ENCODE measurements at regions not wholly inside any gene's neighbourhood (a gene's known extent, or its start where the extent isn't known, plus 50 kb on each side); places are given as distances from the start of the nearest gene placed in this dataset.

- no peak for DNase-seq
Observed at GRCh38 chr9:121569266-121569648, 69.6 kb upstream of the GGTA1 start.

GRCh38 chr9:121572581-121572980, 72.9 kb upstream of the GGTA1 start:
- DNase-seq = no peak

- DNase-seq = no peak
Observed at GRCh38 chr9:121573717-121574485, 74.3 kb upstream of the GGTA1 start.

- no peak for DNase-seq
Observed at GRCh38 chr9:121574774-121575519, 75.3 kb upstream of the GGTA1 start.

DNA sequence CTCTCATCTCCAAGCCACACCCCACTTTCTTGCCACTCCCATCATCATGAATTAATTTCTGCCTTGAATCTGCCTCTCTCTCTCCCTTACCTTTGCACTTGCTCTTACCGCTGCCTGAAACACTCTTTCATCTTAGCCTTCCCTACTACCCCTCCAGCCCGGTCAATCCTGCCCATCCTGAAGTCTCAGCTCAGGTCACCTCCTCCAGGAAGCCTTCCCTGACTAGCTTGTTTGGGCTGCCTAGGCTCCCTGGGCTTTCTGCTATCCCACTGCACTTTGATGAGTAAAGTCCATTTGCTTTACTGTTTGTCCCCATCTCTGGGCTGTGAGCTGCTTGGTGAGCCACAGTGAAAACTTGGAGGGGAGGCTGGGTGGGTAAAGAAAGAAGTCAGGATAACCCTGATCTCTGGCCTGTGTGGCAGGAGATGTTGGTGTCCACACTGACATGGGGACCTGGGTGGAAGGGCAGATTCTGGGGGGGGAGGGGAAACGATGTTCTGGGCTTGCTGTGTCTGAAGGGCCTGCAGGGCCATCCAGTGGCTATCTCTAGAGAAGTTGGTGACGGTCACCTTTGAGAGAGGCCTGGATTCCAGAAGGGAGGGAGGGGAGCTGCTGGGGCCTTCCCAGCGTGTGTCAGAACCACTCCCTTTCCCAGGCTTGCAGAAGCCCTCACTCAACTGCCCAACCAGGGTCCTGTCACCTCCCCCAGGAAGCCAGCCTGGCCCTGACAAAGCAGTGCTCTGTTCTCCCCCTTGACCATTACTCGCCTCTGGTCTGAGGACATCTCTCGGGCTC, 75.0 kb upstream of the DAB2IP start:
- no peak for DNase-seq

DNA sequence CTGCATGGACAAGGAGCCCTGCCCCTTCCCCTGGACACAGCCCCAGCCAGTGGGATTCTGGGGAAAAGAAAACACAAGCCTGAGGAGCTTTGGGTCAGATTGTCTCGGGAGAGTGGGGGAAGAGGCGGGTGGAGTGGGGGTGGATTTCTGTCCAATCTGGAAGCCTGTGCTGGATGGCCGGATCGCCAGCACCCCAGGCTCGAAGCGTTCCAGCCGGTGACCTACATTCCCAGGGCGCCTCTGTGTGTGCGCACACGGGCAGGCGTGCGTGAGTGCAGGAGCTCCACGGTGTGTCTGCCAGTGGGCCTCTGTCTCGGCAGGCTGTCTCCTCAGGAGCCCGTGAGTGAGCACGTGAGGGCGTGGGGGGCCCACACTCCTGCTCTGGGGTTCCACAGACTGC, 74.3 kb upstream of the DAB2IP start:
- DNase-seq = no peak

DNA sequence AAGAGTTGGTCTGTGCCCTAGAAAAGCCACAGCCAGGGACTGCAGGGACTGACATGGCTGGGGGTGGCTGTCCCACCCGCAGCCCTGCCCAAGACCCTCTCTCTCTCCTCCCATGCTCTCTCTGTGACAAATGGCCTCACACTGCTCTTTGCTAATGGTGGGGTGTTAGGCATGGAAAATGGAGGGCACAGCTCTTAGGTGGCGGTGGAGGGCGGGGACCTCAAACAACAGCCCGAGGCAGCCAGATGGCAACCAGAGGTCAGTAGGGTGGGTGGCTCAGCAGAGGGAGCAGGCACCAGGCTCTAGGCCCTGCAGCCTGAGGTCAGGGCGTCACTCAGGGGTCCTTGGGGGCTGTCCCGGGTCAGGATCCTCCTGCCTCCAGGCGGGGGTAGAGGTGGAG, 73.9 kb upstream of the DAB2IP start:
- DNase-seq = no peak

DNA sequence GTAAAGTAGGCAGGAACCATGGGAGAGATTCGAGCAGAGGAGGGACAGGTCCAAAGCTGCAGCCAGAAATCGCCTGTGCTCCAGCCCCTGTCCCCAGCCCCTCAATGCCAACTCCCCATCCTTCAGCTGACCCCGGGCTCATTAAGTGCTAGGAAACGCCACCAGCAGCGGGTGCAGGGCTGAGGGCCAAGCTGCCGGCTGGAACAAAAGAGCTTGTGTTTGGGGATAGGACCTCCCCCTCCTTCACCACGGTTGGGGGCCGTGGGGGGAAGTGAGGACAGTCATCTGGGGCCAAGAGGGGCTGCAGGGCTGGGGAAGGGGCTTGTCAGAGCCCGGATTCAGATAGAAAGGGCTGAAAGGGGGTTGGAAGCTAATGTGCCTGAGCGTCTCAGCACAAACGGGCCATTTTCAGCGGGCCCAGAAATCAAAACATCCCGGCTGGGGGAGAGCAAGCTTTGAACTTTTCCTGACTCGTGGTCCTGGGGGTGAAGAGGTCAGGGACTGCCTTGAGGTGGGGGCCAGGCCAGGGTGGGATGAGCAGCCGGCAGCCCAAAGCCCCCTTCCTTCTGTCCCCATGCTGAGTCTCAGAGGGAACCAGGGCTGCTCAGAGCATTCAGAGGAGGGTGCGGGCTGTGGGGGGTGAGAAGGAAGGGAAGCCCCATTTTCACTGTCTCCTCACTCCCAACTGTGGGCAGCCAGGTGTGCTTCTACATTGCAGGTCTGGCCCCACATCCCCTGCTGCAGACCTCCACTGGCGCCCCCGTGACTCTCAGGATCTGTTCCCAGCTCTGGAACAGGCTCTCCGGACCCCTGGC, 69.4 kb upstream of the DAB2IP start:
- no peak for DNase-seq

- DNase-seq = no peak
Observed at GRCh38 chr9:121582641-121583040, 68.8 kb upstream of the DAB2IP start.

DNA sequence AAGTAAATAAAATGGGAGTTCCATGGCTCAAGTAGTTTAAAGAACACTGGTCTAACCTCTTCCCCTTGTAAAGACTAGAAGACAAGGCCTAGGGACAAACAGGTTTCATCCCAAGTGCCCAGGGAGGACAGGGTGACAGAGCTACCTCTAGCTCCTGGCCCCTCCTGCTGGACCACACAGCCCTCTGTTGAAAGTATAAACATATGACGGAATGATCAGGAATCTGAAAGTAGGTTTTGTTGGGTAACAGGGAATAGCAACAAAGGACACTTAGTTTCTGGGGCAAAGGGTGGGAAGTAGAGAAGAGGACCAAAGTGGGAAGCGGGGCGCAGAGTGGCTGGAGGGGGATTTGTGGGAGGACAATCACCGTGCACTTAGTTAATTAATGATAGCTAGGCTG, 67.0 kb upstream of the DAB2IP start:
- DNase-seq = no peak

DNA sequence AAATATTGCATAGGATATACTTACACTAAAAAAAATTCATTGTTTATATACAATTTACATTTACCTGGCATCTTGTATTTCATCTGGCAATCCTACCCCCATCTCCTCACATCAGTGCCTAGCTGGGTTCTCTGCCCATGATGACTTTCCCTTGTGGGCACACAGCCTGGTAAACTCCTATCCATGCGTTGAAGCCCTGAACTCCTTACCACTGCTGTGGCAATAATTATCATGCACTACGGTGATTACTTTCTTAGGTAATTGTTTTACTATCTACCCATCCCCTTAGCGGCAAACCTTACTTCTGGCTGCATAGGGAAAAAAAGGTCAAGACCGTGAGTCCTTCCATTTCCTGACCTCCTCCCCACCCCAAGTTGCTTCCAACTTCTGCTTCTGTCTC, 63.6 kb upstream of the DAB2IP start:
- no peak for DNase-seq

- no peak for DNase-seq
Observed at GRCh38 chr9:121589986-121590385, 61.4 kb upstream of the DAB2IP start.

GRCh38 chr9:121592265-121592664, 59.2 kb upstream of the DAB2IP start:
- DNase-seq = no peak

- no peak for DNase-seq
Observed at GRCh38 chr9:121593066-121593465, 58.4 kb upstream of the DAB2IP start.

- no peak for DNase-seq
Observed at GRCh38 chr9:121596515-121596914, 54.9 kb upstream of the DAB2IP start.

DNA sequence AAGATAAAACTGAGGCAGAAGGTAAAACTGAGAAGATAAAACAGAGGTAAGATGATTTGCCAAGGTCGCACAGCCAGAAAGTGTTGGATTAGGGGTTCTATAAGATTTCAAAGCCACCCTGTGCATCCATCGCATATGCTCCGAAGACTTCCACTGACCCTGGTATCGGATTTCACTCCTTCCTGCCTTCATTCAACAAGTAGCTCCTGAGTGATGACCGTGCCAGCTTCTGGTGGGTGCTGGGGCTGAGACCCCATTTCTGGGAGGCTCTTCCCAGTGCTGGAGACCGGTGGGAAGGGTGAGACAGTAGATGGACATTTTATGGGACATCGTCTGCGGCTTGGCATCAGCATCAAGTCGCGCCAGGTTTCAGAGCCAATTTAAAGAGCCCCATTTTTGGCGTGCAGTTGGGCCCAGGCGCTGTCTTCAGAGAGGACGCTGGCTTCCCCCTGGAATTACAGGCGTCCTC, 53.7 kb upstream of the DAB2IP start:
- no peak for DNase-seq

GRCh38 chr9:121598167-121598964, 53.1 kb upstream of the DAB2IP start:
- DNase-seq = no peak

DNA sequence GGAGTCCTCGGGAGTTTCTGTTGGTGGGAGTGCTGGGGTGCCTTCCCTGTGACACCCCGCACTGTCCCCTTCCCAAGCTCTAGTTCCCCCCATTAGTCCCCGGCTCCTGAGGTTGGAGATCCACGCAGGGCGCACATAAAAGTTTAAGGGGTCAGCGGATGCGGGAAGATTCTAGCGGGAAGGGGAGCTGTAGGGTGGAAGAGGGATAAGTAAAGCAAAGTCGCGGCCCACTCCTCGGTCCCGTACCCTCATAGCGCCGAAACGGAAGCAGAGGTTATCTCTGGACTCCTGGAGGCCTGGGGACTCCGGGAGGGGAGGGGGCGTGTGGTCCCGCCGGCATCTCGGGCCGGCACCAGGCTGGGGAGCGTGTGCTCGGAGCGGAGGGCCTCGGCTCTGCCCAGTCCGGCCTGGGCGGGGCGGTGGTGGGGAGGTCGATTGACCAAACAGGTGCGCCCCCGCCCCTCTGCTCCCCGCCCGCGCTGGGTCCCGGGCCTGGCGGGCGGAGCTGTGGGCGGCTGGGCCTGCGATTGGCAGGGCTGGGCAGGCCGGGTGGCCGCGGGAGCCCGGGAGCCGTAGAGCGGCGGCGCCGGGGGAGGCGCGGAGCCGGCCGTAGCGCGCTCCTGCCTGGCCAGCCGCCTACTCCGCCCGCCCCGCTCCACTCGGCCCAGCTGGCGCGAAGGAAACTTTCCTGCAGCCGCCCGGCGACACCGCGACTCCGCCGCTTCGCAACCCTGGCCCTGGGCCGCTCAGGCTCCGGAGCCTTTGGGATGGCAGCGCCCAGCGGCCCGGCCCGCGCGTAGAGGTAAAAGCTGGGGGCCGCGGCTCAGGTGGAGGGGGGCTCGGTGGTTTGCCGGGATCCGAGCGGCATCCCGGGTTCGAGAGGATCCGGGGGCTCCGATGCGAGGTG, 52.2 kb upstream of the DAB2IP start:
- no peak for DNase-seq

- no peak for DNase-seq
Observed at GRCh38 chr9:121599872-121600585, 51.4 kb upstream of the DAB2IP start.

GRCh38 chr9:121601194-121601593, 50.2 kb upstream of the DAB2IP start:
- no peak for DNase-seq

All from stimulated activated CD4-positive, alpha-beta T cell treated with anti-CD3 and anti-CD28 coated beads, Interleukin-15, amount 100 ng/mL, for 24 hours (primary cell).